ENCODE measurements at regions not wholly inside any gene's neighbourhood (a gene's known extent, or its start where the extent isn't known, plus 50 kb on each side); places are given as distances from the start of the nearest gene placed in this dataset.

GRCh38 chr19:30895946-30896345 lies 453.3 kb downstream of the TSHZ3 start:
- no peak for DNase-seq

DNA sequence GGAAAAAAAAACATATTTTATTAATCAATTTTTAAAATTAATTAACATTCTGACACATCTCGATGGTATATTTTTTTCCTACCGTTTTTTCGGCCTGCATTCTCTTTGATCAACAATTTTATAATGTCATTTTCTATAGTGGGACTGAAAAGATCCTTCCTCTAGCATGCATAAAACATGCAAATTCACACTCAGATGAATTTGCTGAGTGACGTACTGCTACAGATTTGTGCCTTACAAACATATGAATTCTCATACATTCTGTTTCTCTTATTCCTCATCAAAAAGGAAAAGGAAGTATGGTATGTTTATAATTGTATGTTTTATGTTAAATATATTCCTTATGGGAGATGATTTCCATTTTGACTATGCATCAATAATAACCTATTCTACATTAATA lies 458.2 kb downstream of the TSHZ3 start:
- no peak for DNase-seq

DNA sequence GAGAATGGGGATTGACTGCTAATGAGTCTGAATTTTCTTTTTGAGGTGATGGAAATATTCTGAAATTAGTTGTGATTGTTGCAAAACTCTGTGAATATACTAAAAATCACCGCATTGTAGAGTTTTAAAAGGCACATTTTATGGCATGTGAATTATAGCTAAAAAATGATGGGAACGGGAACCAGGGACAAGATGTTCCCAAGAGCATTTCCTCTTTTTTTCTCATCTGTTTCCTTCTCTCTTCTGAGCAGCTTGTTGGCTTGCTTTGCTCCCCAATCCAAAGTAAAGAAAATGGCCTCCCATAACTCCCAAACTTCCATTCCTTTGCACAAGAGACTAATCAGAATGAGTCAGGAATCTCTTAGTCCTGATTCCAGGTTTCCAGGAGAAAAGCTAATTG lies 459.2 kb downstream of the TSHZ3 start:
- no peak for DNase-seq

GRCh38 chr19:30888937-30889336 lies 460.3 kb downstream of the TSHZ3 start:
- no peak for DNase-seq

- no peak for DNase-seq
Measured at GRCh38 chr19:30887042-30887441, 462.2 kb downstream of the TSHZ3 start.

GRCh38 chr19:30886222-30886621 lies 463.0 kb downstream of the TSHZ3 start:
- DNase-seq: no peak

- no peak for DNase-seq
Measured at GRCh38 chr19:30884146-30884812, 465.0 kb downstream of the TSHZ3 start.

DNA sequence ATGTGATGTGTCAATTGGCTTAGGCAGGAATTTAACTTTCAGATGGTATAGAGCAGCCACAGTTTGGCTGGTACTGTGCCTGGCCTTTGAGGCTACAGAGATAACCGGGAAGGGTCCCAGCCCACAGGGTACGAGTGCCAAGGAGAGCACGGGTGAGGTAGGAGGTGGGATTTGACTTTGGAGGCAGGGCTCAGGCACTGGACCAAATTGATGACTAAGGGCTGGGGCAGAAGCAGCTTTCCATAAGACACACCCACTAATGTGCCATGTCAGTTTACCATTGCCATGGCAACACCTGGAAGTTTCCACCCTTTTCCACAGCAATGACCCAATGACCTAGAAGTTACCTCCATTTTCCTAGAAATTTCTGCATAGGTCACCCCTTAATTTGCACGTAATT lies 466.2 kb downstream of the TSHZ3 start:
- no peak for DNase-seq

DNA sequence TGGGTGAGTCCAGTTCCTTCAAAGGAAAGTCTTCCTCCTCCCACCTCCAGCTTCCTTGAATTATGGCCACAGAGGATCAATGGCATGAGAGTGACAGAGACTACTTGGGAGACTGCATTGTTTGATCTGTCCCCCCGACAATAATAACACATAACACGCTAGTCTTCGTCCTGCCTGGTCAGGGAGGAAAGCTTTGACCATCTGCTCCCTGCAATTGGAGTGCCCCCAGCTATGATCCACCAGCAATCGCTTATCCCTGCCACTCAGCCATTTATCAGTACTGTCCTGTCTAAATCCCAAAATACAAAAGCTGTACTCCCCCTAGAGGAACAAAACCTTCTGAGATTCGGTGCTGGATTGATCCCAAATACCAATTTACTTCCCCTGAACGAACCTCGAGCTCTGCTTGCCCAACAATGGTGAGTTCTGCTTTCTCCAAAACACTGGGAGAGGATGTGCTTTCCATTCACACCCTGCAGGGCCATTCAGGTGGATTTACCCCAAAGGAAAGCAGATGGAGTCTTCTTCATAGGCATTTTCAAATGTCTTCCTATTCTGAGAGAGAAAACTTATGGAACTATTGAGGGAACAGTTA lies 466.7 kb downstream of the TSHZ3 start:
- DNase-seq: no peak

DNA sequence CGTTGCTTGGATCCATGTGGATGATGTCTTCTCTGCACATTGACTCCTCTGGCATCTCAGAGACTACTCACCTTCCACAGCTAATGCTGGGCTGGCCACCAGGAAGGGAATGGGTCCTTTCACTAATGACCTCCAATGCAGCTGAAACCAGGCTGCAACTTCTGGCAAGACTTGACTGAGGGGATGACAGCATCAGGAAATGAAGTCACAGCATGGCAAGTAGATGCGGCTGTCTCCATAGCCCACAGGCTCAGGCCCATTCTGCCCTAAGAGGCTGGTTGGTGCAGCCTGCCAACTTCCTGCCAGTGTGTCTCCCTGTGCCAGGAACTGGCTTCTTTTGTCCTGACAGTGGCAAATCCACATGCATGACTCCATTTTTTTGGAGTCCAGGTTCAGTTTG lies 467.3 kb downstream of the TSHZ3 start:
- no peak for DNase-seq

DNA sequence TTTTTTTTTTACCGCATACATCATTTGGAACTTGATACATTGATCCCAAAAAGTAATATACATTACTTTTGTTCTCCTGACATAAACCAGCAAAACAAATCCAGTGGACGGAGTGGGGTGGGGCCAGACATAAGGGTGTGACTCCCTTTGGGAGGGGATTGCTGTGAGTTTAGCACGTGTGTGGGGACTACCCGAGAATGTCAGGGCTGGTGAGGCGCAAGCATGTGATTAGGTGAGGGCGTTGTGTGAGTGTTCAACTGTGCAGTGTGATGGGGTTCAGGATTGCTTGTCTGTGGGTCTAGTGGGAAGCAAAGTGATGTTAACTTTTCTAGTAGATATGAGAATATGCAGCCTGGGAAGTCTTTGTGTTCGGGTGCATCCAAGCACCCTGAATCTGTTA lies 468.0 kb downstream of the TSHZ3 start:
- DNase-seq: no peak

- DNase-seq: no peak
Measured at GRCh38 chr19:30880551-30880950, 468.7 kb downstream of the TSHZ3 start.

- no peak for DNase-seq
Measured at GRCh38 chr19:30880151-30880550, 469.1 kb downstream of the TSHZ3 start.

DNA sequence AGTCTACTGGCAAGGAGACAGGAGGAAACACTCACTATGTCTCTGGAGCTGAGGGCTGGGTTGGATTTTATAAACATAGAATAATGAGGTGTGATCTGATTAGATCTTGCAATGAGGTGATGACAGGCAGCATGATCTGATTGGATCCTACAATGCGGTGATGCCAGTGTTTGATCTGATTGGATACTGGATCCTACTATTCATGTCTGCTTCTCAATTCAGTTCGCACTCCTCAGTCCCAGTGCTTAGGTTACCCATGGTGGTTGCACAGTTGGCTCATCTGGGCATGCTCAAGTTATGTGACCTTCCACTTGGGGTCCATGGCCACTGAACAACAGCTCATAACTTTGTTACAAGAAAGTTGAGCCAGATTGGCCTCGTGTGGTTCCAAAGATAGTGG lies 469.5 kb downstream of the TSHZ3 start:
- no peak for DNase-seq

DNA sequence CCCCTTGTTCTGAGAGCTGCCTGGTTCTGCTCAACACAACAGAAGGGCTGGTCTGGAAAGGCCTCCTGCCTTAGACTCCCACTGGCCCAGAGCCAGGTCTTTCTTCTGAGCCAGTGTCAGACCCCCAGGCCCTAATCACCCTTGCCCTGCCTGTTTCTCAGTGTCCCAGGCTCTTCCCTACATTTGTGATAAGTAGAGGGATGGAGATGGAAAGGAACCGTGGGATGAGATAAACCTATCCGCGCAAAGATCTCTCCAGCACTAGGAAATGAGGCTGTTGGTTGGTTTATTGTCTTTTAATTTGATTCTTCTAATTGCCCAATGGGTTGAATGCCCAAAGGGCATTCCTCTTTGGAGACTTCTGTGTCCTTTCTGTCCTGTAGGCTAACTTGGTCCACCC lies 470.0 kb downstream of the TSHZ3 start:
- DNase-seq: no peak

DNA sequence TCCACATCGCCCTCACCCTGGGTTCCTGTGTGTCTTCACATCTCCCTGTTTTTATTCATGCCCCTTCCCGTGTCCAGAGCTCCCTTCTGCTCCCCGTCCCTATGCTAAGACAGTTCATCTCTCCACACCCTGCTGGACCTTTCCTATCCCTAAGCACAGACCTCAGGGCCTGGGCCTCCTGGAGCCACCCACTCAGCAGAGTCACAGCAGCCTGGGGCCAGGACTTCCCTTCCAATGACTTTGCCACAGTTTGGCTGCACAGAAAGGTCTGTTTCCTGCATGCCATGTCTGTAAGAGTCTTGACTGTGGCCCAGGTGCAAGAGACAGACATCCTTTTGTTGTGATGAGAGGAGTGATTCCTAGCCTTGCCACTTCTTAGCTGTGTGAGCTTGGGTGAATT lies 470.7 kb downstream of the TSHZ3 start:
- DNase-seq: no peak

DNA sequence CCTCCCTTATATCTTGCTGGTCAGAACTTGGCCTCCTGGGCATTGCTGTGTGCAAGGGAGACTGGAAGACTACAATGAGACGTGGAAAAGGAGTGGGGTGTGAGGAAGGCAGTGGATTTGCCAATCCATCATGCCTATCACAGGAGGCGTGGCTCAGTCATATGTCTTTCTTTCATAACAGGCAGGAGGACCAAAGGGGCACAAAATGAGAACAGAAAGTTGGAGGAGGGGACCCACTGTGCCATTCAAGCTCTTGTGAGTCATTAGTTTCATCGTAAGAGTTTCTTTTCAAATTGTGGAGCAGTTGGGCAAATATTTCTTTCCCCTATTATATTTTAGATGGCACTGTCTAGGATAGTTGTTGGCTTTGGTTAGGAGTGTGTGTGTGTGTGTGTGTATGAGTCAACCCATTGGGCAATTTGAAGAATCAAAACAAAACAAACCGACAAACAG lies 471.5 kb downstream of the TSHZ3 start:
- DNase-seq: no peak

- no peak for DNase-seq
Measured at GRCh38 chr19:30873691-30874090, 475.5 kb downstream of the TSHZ3 start.

GRCh38 chr19:30873003-30873402 lies 476.2 kb downstream of the TSHZ3 start:
- DNase-seq: no peak

- DNase-seq: no peak
Measured at GRCh38 chr19:30871979-30872378, 477.3 kb downstream of the TSHZ3 start.

GRCh38 chr19:30870876-30871275 lies 478.4 kb downstream of the TSHZ3 start:
- DNase-seq: no peak

DNA sequence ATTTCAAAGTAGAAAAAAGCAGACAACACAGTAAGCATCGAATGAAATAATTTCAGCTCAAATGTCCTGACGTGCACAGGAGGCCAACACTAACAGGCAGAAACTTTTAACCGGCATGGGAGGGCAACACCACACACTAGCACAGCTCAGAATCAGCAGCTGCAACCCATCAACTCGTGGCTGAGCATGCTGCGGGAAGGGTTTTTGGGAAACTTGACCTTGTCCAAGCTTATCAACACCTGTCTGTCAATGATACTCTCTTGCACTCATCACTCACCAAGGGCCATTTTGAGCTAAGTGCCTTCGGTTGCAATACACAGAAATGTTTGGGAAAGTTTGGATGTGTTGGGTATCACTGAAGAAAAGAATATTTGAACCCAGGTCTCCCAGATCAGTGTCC lies 483.7 kb downstream of the TSHZ3 start:
- DNase-seq: no peak

DNA sequence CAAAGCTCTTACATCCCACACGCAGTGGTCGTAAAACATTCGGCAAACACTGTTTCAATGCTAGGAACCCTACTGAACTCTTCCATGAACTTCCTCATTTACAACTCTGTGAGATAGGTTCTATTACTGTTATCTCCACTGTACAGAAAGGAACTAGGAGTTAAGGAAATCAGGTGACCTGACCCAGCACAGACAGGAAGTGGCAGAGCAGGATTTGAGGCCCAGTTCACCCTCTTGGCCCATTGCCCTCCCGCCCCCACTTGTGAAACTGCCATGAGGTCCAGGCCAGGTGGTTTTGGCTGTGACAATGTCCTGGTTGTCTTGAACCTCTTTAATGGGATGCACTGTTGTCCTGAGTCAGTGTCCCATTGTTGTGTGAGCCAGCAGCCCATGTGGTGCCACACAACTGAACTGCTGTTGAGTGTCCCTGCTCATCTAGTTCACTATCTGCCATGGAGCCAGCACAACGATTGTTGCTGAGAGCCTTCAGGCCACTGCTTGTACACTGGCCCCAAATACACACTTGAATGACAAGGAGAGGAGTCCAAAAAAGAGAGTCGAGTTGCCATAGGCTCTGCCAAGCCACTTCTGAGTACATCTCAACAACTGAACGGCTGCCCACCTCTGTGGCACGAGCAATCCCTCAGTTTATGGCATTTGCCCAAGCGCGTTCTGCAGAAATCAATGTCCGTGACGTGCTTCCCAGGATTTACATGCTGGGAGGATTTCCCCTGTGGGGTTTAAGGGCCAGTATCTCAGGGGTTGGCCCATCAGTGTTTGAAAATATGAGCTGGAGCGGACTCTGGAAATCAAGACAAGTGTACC lies 484.6 kb downstream of the TSHZ3 start:
- DNase-seq: no peak

DNA sequence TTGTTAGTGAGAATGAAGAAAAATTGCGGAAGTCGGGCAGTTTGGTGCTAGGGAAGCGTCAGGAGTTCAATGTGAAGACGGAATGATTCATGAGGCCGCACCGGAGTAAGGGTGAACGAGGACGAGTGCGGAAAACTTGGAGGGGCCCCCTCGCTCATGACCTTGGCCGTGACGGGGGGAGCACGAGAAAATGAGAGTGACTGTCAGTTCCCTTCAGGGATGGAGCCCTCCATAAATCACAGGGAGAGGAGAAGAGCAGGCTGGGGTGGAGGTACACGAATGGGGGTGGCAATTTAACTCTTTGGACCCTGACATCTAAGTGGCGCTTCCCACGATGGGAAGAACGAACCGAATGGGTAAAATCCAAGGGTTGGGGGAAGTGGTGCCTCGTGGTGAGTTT lies 486.4 kb downstream of the TSHZ3 start:
- DNase-seq: no peak

All from DMS53 (cell line).